Stomach (tissue), 4 donors: ENCODE measurements at regions not wholly inside any gene's neighbourhood (a gene's known extent, or its start where the extent isn't known, plus 50 kb on each side); places are given as distances from the start of the nearest gene placed in this dataset.

Source experiments
- POLR2A ChIP-seq, 4 donors: fragments of 450-650 bp; IDR thresholded peaks; one replicate each; pipeline ENCODE4 v1.6.1; 2016; ENCODE audit warnings: antibody characterized with exemption in 4 of 4, control low read depth in 2 of 4, mild to moderate bottlenecking in 1 of 4, moderate library complexity in 1 of 4
- POLR2AphosphoS5 ChIP-seq, 3 donors: sonication (generic); formaldehyde crosslinking; IDR thresholded peaks; one replicate each; pipeline ENCODE4 v1.6.1; 2016; ENCODE audit warnings: antibody characterized with exemption in 3 of 3
- TF ChIP-seq, protein P1 (sequence below), 7 experiments: fragments of 450-650 bp in 4 of 7; fragments of 200-600 bp in 3 of 7; sonication (generic) in 3 of 7; IDR thresholded peaks; one replicate each; pipeline ENCODE4 v1.5.1; 2016 to 2019; ENCODE audit warnings: antibody characterized with exemption in 7 of 7, control low read depth in 2 of 7, mild to moderate bottlenecking in 1 of 7

GRCh38 chr11:70682760-70683159, 284.4 kb downstream of the CTTN start:
- no peak for TF ChIP-seq POLR2A (IDR thresholded peaks at IDR 0.05)
- no peak for TF ChIP-seq POLR2AphosphoS5 (IDR thresholded peaks at IDR 0.05)
- TF ChIP-seq, protein P1, sequence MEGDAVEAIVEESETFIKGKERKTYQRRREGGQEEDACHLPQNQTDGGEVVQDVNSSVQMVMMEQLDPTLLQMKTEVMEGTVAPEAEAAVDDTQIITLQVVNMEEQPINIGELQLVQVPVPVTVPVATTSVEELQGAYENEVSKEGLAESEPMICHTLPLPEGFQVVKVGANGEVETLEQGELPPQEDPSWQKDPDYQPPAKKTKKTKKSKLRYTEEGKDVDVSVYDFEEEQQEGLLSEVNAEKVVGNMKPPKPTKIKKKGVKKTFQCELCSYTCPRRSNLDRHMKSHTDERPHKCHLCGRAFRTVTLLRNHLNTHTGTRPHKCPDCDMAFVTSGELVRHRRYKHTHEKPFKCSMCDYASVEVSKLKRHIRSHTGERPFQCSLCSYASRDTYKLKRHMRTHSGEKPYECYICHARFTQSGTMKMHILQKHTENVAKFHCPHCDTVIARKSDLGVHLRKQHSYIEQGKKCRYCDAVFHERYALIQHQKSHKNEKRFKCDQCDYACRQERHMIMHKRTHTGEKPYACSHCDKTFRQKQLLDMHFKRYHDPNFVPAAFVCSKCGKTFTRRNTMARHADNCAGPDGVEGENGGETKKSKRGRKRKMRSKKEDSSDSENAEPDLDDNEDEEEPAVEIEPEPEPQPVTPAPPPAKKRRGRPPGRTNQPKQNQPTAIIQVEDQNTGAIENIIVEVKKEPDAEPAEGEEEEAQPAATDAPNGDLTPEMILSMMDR (IDR thresholded peaks at IDR 0.05), result no peak
